ENCODE measurements at regions not wholly inside any gene's neighbourhood (a gene's known extent, or its start where the extent isn't known, plus 50 kb on each side); places are given as distances from the start of the nearest gene placed in this dataset.

- no peak for DNase-seq (ENCODE audit: low read depth in 3 of 3, low spot score in 2 of 3)
These were observed 241.9 kb upstream of the SLC14A2 start for GRCh38 chr18:45373286-45373880.

- no peak for DNase-seq (ENCODE audit: low read depth in 3 of 3, low spot score in 2 of 3)
These were observed 241.0 kb upstream of the SLC14A2 start for GRCh38 chr18:45374236-45374635.

GRCh38 chr18:45374878-45375630 is 240.2 kb upstream of the SLC14A2 start:
- DNase-seq (ENCODE audit: low read depth in 3 of 3, low spot score in 2 of 3) = no peak

GRCh38 chr18:45376193-45376592 is 239.1 kb upstream of the SLC14A2 start:
- DNase-seq (ENCODE audit: low read depth in 3 of 3, low spot score in 2 of 3) = no peak

- no peak for DNase-seq (ENCODE audit: low read depth in 3 of 3, low spot score in 2 of 3)
These were observed 237.0 kb upstream of the SLC14A2 start for GRCh38 chr18:45378308-45378707.

- DNase-seq (ENCODE audit: low read depth in 3 of 3, low spot score in 2 of 3) = no peak
These were observed 236.3 kb upstream of the SLC14A2 start for GRCh38 chr18:45378933-45379332.

- no peak for DNase-seq (ENCODE audit: low read depth in 3 of 3, low spot score in 2 of 3)
These were observed 235.4 kb upstream of the SLC14A2 start for GRCh38 chr18:45379903-45380302.

- no peak for DNase-seq (ENCODE audit: low read depth in 3 of 3, low spot score in 2 of 3)
These were observed 234.0 kb upstream of the SLC14A2 start for GRCh38 chr18:45381282-45381681.

GRCh38 chr18:45383228-45383627 is 232.0 kb upstream of the SLC14A2 start:
- DNase-seq (ENCODE audit: low read depth in 3 of 3, low spot score in 2 of 3) = no peak

- peak; percentile 52 to 69 (median 65) for DNase-seq (ENCODE audit: low read depth in 3 of 3, low spot score in 2 of 3)
These were observed 230.9 kb upstream of the SLC14A2 start for GRCh38 chr18:45384137-45384961.

GRCh38 chr18:45384962-45385315 is 230.3 kb upstream of the SLC14A2 start:
- no peak for DNase-seq (ENCODE audit: low read depth in 3 of 3, low spot score in 2 of 3)

- peak in 2 of 3 donors; percentile 29 to 38 for DNase-seq (ENCODE audit: low read depth in 3 of 3, low spot score in 2 of 3)
These were observed 229.1 kb upstream of the SLC14A2 start for GRCh38 chr18:45386041-45386655.

- no peak for DNase-seq (ENCODE audit: low read depth in 3 of 3, low spot score in 2 of 3)
These were observed 228.0 kb upstream of the SLC14A2 start for GRCh38 chr18:45387229-45387628.

- DNase-seq (ENCODE audit: low read depth in 3 of 3, low spot score in 2 of 3) = no peak
These were observed 216.8 kb upstream of the SLC14A2 start for GRCh38 chr18:45398448-45398847.

- DNase-seq (ENCODE audit: low read depth in 3 of 3, low spot score in 2 of 3) = no peak
These were observed 216.1 kb upstream of the SLC14A2 start for GRCh38 chr18:45399146-45399545.

GRCh38 chr18:45399643-45400042 is 215.6 kb upstream of the SLC14A2 start:
- no peak for DNase-seq (ENCODE audit: low read depth in 3 of 3, low spot score in 2 of 3)

GRCh38 chr18:45402485-45403056 is 212.7 kb upstream of the SLC14A2 start:
- DNase-seq (ENCODE audit: low read depth in 3 of 3, low spot score in 2 of 3) = no peak

GRCh38 chr18:45403341-45404049 is 211.8 kb upstream of the SLC14A2 start:
- no peak for DNase-seq (ENCODE audit: low read depth in 3 of 3, low spot score in 2 of 3)

- no peak for DNase-seq (ENCODE audit: low read depth in 3 of 3, low spot score in 2 of 3)
These were observed 207.1 kb upstream of the SLC14A2 start for GRCh38 chr18:45408218-45408617.

- DNase-seq (ENCODE audit: low read depth in 3 of 3, low spot score in 2 of 3) = no peak
These were observed 205.3 kb upstream of the SLC14A2 start for GRCh38 chr18:45409971-45410370.
